ENCODE measurements at regions not wholly inside any gene's neighbourhood (a gene's known extent, or its start where the extent isn't known, plus 50 kb on each side); places are given as distances from the start of the nearest gene placed in this dataset.

DNA sequence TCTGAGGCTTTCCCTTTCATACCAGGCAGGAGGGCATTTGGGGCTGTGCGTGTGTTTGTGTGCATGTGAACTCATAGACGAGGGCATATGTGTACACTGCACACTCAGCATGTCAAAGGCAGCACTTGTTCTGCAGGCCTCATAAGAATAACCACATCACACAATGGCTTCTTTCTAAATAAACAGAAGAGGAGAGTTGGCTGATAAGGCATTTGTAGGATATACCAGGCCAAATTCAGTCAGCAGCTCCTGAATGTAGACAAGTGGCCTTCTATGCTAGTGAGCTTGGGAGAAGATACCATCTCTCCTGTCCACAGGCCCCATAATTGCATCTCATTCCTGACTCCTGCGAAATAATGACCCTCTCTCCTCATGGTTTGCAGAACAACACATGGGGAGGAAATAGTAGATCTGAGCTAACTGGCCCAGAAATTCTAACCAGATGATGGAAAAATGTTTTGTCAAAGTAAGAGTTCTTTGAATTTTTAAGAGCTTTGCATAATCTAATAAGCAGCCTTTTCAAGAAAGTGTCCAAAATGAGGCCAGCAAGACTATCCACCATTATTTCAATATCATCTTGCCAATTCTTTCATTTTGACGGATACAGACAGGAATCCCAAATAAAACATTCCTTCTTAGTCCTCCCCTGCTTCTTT, 60.5 kb upstream of the GAS1 start:
- TF ChIP-seq, protein P1, sequence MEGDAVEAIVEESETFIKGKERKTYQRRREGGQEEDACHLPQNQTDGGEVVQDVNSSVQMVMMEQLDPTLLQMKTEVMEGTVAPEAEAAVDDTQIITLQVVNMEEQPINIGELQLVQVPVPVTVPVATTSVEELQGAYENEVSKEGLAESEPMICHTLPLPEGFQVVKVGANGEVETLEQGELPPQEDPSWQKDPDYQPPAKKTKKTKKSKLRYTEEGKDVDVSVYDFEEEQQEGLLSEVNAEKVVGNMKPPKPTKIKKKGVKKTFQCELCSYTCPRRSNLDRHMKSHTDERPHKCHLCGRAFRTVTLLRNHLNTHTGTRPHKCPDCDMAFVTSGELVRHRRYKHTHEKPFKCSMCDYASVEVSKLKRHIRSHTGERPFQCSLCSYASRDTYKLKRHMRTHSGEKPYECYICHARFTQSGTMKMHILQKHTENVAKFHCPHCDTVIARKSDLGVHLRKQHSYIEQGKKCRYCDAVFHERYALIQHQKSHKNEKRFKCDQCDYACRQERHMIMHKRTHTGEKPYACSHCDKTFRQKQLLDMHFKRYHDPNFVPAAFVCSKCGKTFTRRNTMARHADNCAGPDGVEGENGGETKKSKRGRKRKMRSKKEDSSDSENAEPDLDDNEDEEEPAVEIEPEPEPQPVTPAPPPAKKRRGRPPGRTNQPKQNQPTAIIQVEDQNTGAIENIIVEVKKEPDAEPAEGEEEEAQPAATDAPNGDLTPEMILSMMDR (IDR thresholded peaks at IDR 0.05), result no peak
- TF ChIP-seq POLR2A (IDR thresholded peaks at IDR 0.05), result no peak

Measured in testis (tissue), 2 donors.